Ascending aorta (tissue), 2 donors: ENCODE measurements at regions not wholly inside any gene's neighbourhood (a gene's known extent, or its start where the extent isn't known, plus 50 kb on each side); places are given as distances from the start of the nearest gene placed in this dataset.
"Not testable (repeated sequence)": the region's sequence is repeated elsewhere in the genome, so short reads cannot be mapped to it uniquely, and the experiment has no call there.

Source experiments
- DNase-seq, 2 donors: peaks; one replicate each; pipeline ENCODE4 v3.0.0-alpha.2; 2019; ENCODE audit warnings: low spot score in 2 of 2
- H3K27ac ChIP-seq, 2 donors: fragments of 200-600 bp; sonication (generic); one replicate each; pipeline ENCODE4 v1.5.1; 2016 to 2017; ENCODE audit warnings: mild to moderate bottlenecking in 1 of 2
- H3K27me3 ChIP-seq: fragments of 200-600 bp; sonication (generic); one replicate; pipeline ENCODE4 v1.5.1; 2017
- H3K36me3 ChIP-seq, 2 donors: fragments of 200-600 bp; sonication (generic); one replicate each; pipeline ENCODE4 v1.5.1; 2016
- H3K4me1 ChIP-seq, 2 donors: fragments of 200-600 bp; sonication (generic); one replicate each; pipeline ENCODE4 v1.5.1; 2016 to 2017; ENCODE audit warnings: mild to moderate bottlenecking in 1 of 2
- H3K4me3 ChIP-seq, 2 donors: fragments of 200-600 bp; sonication (generic); one replicate each; pipeline ENCODE4 v1.5.1; 2016 to 2017; ENCODE audit warnings: mild to moderate bottlenecking in 1 of 2
- H3K9me3 ChIP-seq, 2 donors: fragments of 200-600 bp; sonication (generic); one replicate each; pipeline ENCODE4 v1.5.1; 2016
- intact Hi-C: fragments of 100-400 bp; cut with DNase I; formaldehyde crosslinking; loops from one replicate; pipeline ENCODE4 v1.15.1; 2023
- TF ChIP-seq, protein P1 (sequence below), 3 experiments: fragments of 200-600 bp in 2 of 3; fragments of 450-650 bp in 1 of 3; sonication (generic) in 2 of 3; IDR thresholded peaks; one replicate each; pipeline ENCODE4 v1.5.1; 2016 to 2019; ENCODE audit warnings: antibody characterized with exemption in 3 of 3, mild to moderate bottlenecking in 1 of 3, moderate library complexity in 1 of 3

- Histone ChIP-seq H3K27me3 (no peaks in the 10 kb centered on the region), H3K36me3 (no peaks in the 10 kb centered on the region), H3K4me1 (no peaks in the 10 kb centered on the region), H3K4me3 (no peak overlapping the region), H3K27ac (no peak overlapping the region), H3K9me3 (no peaks in the 10 kb centered on the region)
- TF ChIP-seq, protein P1, sequence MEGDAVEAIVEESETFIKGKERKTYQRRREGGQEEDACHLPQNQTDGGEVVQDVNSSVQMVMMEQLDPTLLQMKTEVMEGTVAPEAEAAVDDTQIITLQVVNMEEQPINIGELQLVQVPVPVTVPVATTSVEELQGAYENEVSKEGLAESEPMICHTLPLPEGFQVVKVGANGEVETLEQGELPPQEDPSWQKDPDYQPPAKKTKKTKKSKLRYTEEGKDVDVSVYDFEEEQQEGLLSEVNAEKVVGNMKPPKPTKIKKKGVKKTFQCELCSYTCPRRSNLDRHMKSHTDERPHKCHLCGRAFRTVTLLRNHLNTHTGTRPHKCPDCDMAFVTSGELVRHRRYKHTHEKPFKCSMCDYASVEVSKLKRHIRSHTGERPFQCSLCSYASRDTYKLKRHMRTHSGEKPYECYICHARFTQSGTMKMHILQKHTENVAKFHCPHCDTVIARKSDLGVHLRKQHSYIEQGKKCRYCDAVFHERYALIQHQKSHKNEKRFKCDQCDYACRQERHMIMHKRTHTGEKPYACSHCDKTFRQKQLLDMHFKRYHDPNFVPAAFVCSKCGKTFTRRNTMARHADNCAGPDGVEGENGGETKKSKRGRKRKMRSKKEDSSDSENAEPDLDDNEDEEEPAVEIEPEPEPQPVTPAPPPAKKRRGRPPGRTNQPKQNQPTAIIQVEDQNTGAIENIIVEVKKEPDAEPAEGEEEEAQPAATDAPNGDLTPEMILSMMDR (IDR thresholded peaks at IDR 0.05) = no peak
- no peak for DNase-seq
- intact Hi-C loops = no loop called here
These were observed 171.3 kb upstream of the NT5E start for GRCh38 chr6:85278466-85279035.

GRCh38 chr6:85276026-85276425 lies 173.9 kb upstream of the NT5E start:
- DNase-seq, H3K4me3 ChIP-seq, intact Hi-C loops, H3K9me3 ChIP-seq, H3K4me1 ChIP-seq, H3K36me3 ChIP-seq, H3K27ac ChIP-seq, H3K27me3 ChIP-seq: not testable (repeated sequence)

GRCh38 chr6:85275338-85275985 lies 174.4 kb upstream of the NT5E start:
- DNase-seq = no peak
- H3K9me3 ChIP-seq = no peaks in the 10 kb centered on the region
- no peak overlapping the region for H3K27ac ChIP-seq
- no peaks in the 10 kb centered on the region for H3K4me1 ChIP-seq
- H3K36me3 ChIP-seq = no peaks in the 10 kb centered on the region
- TF ChIP-seq, protein P1 (IDR thresholded peaks at IDR 0.05) = no peak
- H3K27me3 ChIP-seq = no peaks in the 10 kb centered on the region
- intact Hi-C loops = no loop called here
- H3K4me3 ChIP-seq = no peak overlapping the region

DNA sequence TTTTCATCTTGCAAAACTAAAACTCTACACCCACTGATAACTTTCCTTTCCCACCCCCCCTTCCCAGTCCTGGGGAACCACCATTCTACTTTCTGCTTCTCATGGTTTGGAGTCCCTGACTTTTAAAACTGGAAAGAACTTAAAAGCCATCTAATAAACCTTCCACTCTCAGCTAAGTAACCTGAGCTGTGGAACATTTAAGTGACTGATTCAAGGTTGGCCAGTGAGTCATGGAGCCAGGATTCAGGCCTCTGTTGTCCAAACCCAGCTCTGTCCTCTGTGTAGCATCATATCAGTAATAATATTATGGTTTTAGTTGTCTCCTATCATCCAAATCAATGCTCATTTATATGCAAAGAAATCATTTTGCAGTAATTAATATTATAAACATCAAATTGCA lies 176.0 kb upstream of the NT5E start:
- no peaks in the 10 kb centered on the region for H3K4me1 ChIP-seq
- H3K27ac ChIP-seq = no peak overlapping the region
- DNase-seq = no peak
- TF ChIP-seq, protein P1 (IDR thresholded peaks at IDR 0.05) = no peak
- no peaks in the 10 kb centered on the region for H3K27me3 ChIP-seq
- no peaks in the 10 kb centered on the region for H3K9me3 ChIP-seq
- H3K36me3 ChIP-seq = no peaks in the 10 kb centered on the region
- no peak overlapping the region for H3K4me3 ChIP-seq
- intact Hi-C loops = no loop called here

GRCh38 chr6:85273046-85273445 lies 176.8 kb upstream of the NT5E start:
- TF ChIP-seq, protein P1 (IDR thresholded peaks at IDR 0.05) = no peak
- H3K9me3 ChIP-seq = no peaks in the 10 kb centered on the region
- H3K4me1 ChIP-seq = no peaks in the 10 kb centered on the region
- H3K27ac ChIP-seq = no peak overlapping the region
- no peak overlapping the region for H3K4me3 ChIP-seq
- H3K36me3 ChIP-seq = no peaks in the 10 kb centered on the region
- intact Hi-C loops = no loop called here
- no peaks in the 10 kb centered on the region for H3K27me3 ChIP-seq
- no peak for DNase-seq

- no peak for DNase-seq
- no peaks in the 10 kb centered on the region for H3K4me1 ChIP-seq
- H3K36me3 ChIP-seq = no peaks in the 10 kb centered on the region
- H3K9me3 ChIP-seq = no peaks in the 10 kb centered on the region
- intact Hi-C loops = no loop called here
- no peak overlapping the region for H3K27ac ChIP-seq
- no peaks in the 10 kb centered on the region for H3K27me3 ChIP-seq
- TF ChIP-seq, protein P1 (IDR thresholded peaks at IDR 0.05) = no peak
- no peak overlapping the region for H3K4me3 ChIP-seq
These were observed 177.3 kb upstream of the NT5E start for GRCh38 chr6:85272592-85272991.
